ENCODE measurements at regions not wholly inside any gene's neighbourhood (a gene's known extent, or its start where the extent isn't known, plus 50 kb on each side); places are given as distances from the start of the nearest gene placed in this dataset.

GRCh38 chr6:19552076-19552475 lies 285.1 kb upstream of the ID4 start:
- TF ChIP-seq CTCF (IDR thresholded peaks at IDR 0.05; ENCODE audit: low read depth, low read length), result no peak
- TF ChIP-seq POLR2A (IDR thresholded peaks at IDR 0.05; ENCODE audit: extremely low read depth, insufficient read length), result no peak
- TF ChIP-seq MAX (IDR thresholded peaks at IDR 0.05; ENCODE audit: low read depth, low read length), result no peak
